ENCODE measurements at regions not wholly inside any gene's neighbourhood (a gene's known extent, or its start where the extent isn't known, plus 50 kb on each side); places are given as distances from the start of the nearest gene placed in this dataset.

- DNase-seq (ENCODE audit: low read depth), result no peak
- H3K4me3 ChIP-seq (ENCODE audit: low read depth, low read length), result no peak overlapping the region
- no peak for TF ChIP-seq CTCF (IDR thresholded peaks at IDR 0.05; ENCODE audit: insufficient read depth, low read depth, low read length, missing control alignments)
Observed at GRCh38 chr10:65581426-65582026, 1344.3 kb upstream of the LRRTM3 start.

GRCh38 chr10:65602182-65602865 lies 1323.5 kb upstream of the LRRTM3 start:
- no peak for TF ChIP-seq CTCF (IDR thresholded peaks at IDR 0.05; ENCODE audit: insufficient read depth, low read depth, low read length, missing control alignments)
- H3K4me3 ChIP-seq (ENCODE audit: low read depth, low read length), result no peak overlapping the region
- no peak for DNase-seq (ENCODE audit: low read depth)

GRCh38 chr10:65611592-65611991 lies 1314.2 kb upstream of the LRRTM3 start:
- H3K4me3 ChIP-seq (ENCODE audit: low read depth, low read length), result no peak overlapping the region
- TF ChIP-seq CTCF (IDR thresholded peaks at IDR 0.05; ENCODE audit: insufficient read depth, low read depth, low read length, missing control alignments), result no peak
- DNase-seq (ENCODE audit: low read depth), result no peak

- DNase-seq (ENCODE audit: low read depth), result no peak
- TF ChIP-seq CTCF (IDR thresholded peaks at IDR 0.05; ENCODE audit: insufficient read depth, low read depth, low read length, missing control alignments), result no peak
- H3K4me3 ChIP-seq (ENCODE audit: low read depth, low read length), result no peak overlapping the region
Observed at GRCh38 chr10:65614956-65615565, 1310.8 kb upstream of the LRRTM3 start.

GRCh38 chr10:65618126-65618525 lies 1307.7 kb upstream of the LRRTM3 start:
- no peak for TF ChIP-seq CTCF (IDR thresholded peaks at IDR 0.05; ENCODE audit: insufficient read depth, low read depth, low read length, missing control alignments)
- no peak for DNase-seq (ENCODE audit: low read depth)
- H3K4me3 ChIP-seq (ENCODE audit: low read depth, low read length), result no peak overlapping the region

GRCh38 chr10:65620404-65621048 lies 1305.3 kb upstream of the LRRTM3 start:
- no peak for TF ChIP-seq CTCF (IDR thresholded peaks at IDR 0.05; ENCODE audit: insufficient read depth, low read depth, low read length, missing control alignments)
- DNase-seq (ENCODE audit: low read depth), result no peak
- H3K4me3 ChIP-seq (ENCODE audit: low read depth, low read length), result no peak overlapping the region
